T-helper 2 cell treated with Interferon-gamma antibody and Interleukin-4, amounts not matched to agents 100 ng/mL and 5 ng/mL, for 36 hours (primary cell): ENCODE measurements at regions not wholly inside any gene's neighbourhood (a gene's known extent, or its start where the extent isn't known, plus 50 kb on each side); places are given as distances from the start of the nearest gene placed in this dataset.
"Not testable (repeated sequence)": the region's sequence is repeated elsewhere in the genome, so short reads cannot be mapped to it uniquely, and the experiment has no call there.

ENCODE experiments used
- intact Hi-C: fragments of 100-400 bp; cut with micrococcal nuclease; formaldehyde crosslinking; loops from one replicate; pipeline ENCODE4 v1.15.1; 2023

DNA sequence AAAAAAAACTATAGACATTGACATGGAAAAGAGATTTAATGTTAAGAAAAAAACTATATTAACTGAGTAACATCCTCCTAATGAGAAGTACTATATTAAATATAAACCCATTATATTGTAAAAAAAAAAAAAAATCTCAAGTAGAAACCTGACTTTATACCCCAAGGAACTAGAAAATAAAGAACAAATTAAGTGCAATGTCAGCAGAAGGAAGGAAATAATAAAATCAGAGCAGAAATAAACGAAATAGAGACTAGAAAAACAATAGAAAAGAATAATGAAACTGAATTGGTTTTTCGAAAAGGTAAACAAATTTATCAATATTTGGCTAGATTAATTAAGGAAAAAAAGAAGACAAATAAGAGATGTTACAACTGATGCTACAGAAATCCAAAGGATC, 329.1 kb upstream of the ZNF608 start:
- intact Hi-C loops: no loop called here

DNA sequence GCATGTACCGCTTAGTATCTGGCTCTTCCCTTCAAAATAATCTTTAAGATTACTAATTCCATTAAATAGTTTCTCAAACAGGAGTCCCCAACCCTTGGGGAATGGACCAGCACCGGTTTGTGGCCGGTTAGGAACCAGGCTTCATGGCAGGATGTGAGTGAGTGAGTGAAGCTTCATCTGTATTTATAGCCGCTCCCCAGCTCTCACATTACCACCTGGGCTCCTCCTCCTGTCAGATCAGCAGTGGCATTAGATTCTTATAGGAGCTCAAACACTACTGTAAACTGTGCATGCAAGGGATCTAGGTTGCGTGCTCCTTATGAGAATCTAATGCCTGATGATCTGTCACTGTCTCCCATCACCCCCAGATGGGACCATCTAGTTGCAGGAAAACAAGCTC, 332.6 kb upstream of the ZNF608 start:
- intact Hi-C loops: not testable (repeated sequence)

DNA sequence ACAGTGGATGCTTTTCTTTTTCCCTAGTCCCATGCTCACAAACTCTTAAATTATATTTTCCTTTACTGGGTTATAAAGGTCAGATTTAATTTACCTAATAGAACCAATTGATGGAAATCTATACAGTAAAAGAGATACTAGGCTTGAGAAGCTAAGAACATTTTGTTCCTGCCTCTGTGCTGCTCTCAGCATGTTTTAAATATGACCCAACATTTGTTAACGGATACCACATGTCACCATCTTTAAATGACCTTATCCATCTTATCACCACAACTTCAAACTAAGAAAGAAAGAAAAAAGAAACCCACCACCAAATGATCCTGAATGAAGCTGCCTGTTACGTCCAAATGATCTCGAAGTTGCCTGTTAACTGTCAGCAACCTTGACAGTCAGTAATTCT, 334.7 kb upstream of the ZNF608 start:
- intact Hi-C loops: no loop called here

DNA sequence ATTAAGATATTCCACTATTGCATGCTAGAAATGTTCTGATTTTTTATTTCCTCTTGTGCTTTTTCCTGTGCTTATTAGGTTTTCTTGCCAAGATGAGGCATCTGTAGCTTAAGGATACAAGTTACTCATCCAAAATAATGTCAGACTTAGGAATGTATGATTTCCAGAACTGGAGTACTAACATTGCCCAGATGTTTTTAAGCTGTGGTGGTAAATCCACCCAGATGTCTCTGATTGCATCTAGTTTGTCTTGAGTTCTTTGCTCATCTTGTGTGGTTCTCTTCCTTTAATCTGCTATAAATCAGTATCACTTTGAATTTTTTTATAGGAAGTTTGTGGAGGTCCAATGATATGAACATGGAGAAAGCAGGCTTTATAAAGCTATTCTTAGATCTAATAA, 337.5 kb upstream of the ZNF608 start:
- intact Hi-C loops: no loop called here

GRCh38 chr5:125085797-125086505, 339.5 kb upstream of the ZNF608 start:
- intact Hi-C loops: no loop called here

- intact Hi-C loops: no loop called here
These were observed 342.2 kb upstream of the ZNF608 start for GRCh38 chr5:125088522-125089105.

- intact Hi-C loops: not testable (repeated sequence)
These were observed 345.7 kb upstream of the ZNF608 start for GRCh38 chr5:125092138-125092537.

- intact Hi-C loops: no loop called here
These were observed 347.3 kb upstream of the ZNF608 start for GRCh38 chr5:125093776-125094175.

DNA sequence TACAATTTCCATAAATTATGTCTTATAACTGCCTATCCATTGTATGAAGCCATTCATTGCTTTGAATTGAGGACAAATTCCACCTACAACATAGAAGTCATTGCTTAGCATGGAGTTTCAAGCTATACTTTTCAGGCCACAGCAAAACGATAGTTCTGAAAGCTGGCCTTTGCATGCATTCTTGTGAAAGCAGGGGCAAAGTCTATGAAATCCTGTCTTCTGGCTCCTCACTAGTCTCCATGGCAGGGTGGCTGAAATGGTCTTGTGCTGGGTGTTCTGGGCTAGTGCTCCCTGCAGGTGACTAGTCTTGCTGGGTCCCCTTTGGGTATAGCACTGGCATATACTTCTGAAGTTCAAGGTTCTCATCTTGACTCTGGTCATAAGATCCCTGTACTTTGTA, 353.9 kb upstream of the ZNF608 start:
- intact Hi-C loops: no loop called here

DNA sequence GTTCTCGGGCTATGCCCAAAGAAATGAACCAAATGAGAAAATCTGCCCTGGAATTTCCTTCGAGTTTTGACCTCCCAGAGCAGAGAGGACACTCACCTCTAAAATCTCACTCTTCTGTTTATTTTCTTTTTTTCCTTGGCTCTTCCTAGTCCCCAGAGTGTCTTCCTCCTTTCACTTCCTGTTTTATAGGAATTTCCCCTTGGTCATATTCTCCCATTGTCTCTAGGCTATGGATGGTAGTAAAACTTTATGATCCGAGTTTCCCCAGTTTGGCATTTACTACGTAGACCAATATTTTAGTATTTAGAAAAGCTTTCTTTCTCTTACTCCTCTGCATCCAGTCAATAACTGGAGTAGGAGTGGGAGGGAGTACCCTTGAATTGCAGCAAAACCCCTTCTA, 354.5 kb upstream of the ZNF608 start:
- intact Hi-C loops: no loop called here

- intact Hi-C loops: no loop called here
These were observed 357.0 kb upstream of the ZNF608 start for GRCh38 chr5:125103459-125103858.

DNA sequence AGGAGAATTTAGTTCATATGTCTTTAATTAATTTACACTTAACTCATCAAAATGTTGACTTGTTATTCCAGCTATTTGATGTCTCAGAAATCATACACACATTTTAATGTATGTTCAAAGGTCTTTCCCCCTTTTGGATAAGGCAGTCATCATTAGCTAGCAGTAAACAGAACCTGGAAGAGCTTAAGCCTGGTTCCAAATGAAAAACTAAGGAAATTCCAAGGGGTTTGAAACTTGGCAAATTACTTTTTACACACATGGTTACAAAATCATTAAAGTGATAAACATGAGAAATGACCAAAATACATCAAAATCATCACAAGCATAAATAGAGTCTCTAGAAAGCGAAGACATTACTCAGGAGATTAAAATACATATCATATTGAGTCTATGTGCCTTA, 359.8 kb upstream of the ZNF608 start:
- intact Hi-C loops: no loop called here

GRCh38 chr5:125106881-125107280, 360.4 kb upstream of the ZNF608 start:
- intact Hi-C loops: no loop called here

- intact Hi-C loops: no loop called here
These were observed 362.9 kb upstream of the ZNF608 start for GRCh38 chr5:125109293-125109692.

DNA sequence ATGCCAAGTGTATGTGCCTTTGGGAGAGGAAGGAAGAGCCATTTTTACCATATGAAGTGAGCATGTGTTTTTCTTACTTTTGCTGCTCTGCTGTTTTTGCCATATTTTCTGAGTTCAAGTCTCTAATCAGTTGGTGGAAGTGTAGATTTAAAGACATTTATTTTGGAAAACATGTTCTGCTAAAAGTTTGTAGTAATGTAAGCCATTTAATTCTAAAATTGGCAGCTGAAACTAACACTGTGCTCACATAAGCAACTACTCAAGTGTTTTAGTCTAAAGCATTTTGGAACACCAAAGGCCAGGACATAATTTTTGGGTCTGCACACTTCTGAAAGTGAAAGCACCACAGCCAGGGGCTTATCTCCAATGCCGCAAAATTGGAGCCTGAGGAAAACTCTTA, 363.4 kb upstream of the ZNF608 start:
- intact Hi-C loops: no loop called here

- intact Hi-C loops: no loop called here
These were observed 365.8 kb upstream of the ZNF608 start for GRCh38 chr5:125112196-125112595.

DNA sequence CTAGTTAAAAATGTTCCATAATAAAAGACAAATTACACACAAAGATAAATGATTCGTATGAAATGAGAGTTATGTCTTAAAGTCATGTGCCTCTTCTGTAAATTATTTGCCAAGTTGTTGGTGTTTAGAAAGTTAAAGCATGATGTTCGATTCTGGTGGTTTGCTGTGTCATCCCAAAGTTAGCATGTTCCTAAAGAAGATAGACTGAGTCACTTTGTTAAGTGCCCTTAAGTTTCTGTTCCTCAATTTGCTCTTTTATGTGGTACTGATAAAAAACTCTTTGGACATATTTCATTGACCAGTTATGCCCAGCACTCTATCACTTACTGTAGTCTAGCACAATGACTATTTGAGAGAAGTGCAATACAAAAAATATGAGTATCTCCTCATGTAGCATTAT, 366.9 kb upstream of the ZNF608 start:
- intact Hi-C loops: no loop called here

GRCh38 chr5:125115195-125115525, 368.7 kb upstream of the ZNF608 start:
- intact Hi-C loops: no loop called here

- intact Hi-C loops: no loop called here
These were observed 371.1 kb upstream of the ZNF608 start for GRCh38 chr5:125117566-125117965.

DNA sequence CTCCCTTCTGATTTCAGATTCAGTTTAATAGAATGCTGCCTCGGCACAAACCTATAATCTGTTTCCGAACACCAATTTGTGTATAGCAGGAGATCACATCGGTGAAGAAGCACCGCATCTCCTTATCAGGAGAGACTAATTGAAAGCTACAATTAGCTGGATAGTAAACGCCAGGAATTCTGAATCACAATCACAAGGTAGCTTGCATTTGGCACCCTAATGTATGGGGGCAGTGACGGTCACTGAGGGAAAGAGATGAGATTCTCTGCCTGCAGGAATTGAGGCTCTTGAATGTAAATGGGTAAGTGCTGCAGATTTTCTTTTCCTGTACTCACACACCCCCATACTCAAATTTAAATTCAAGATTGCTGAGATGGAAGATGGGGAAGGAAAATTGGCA, 373.6 kb upstream of the ZNF608 start:
- intact Hi-C loops: no loop called here

DNA sequence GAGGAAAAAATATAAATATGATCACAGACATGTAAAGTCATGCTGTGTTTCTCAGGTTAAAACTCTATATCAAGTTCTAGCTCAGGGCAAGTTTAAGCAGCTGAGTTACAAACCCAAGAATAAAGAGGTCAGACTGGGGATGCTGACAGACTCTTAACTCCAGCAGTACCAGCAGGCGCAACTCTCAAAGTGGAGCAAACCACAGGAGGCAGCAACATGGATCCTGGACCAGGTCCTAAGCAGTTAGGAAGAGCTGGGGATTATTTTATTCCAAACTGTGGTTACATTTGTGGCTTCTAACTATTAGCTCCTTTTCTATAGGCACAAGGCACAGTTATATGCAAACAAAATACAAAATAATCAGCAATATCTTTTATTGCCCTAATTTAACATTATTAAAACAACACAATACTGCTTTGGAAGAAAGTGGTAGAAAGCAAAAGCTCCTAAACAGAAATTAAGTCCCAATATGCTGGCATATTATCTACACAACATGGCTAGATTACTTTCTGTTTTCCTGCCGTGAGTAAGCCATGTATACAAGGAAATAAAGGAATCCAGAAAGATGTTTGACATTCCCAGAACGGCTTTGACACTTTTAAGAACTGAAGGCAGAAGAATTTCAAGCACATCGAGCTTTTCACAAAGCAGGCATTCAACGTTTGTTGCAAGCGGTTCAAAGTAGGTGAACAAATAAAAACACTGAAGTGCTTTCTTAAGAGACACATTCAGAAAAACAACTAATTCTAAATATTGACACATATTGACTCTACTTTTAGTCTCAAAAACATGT, 378.8 kb upstream of the ZNF608 start:
- intact Hi-C loops: no loop called here

GRCh38 chr5:125126050-125126449, 379.6 kb upstream of the ZNF608 start:
- intact Hi-C loops: no loop called here
